Esophagus squamous epithelium (tissue), 5 donors: ENCODE measurements at regions not wholly inside any gene's neighbourhood (a gene's known extent, or its start where the extent isn't known, plus 50 kb on each side); places are given as distances from the start of the nearest gene placed in this dataset.

Source experiments
- DNase-seq: peaks from one replicate; lab custom pipeline; 2025; lab: John Stamatoyannopoulos, UW
- H3K27ac ChIP-seq, 4 donors: fragments of 200-600 bp; sonication (generic); one replicate each; pipeline ENCODE4 v1.5.1; 2016 to 2019; ENCODE audit warnings: mild to moderate bottlenecking in 1 of 4
- H3K27me3 ChIP-seq, 4 donors: fragments of 200-600 bp; sonication (generic); 1 replicate in 3 of 4; 2 replicates in 1 of 4; pipeline versions ENCODE4 v1.5.1 to v1.6.0; 2017 to 2021; ENCODE audit warnings: antibody characterized with exemption in 1 of 4
- H3K36me3 ChIP-seq, 3 donors: fragments of 200-600 bp; sonication (generic); one replicate each; pipeline ENCODE4 v1.5.1; 2016 to 2019
- H3K4me1 ChIP-seq, 3 donors: fragments of 200-600 bp; sonication (generic); one replicate each; pipeline ENCODE4 v1.5.1; 2017 to 2019
- H3K4me3 ChIP-seq, 4 donors: fragments of 200-600 bp; sonication (generic); 1 replicate in 3 of 4; 2 replicates in 1 of 4; pipeline ENCODE4 v1.5.1; 2016 to 2019; ENCODE audit warnings: mild to moderate bottlenecking in 2 of 4, moderate library complexity in 1 of 4
- H3K9me3 ChIP-seq, 3 donors: fragments of 200-600 bp; sonication (generic); one replicate each; pipeline ENCODE4 v1.5.1; 2016 to 2019
- CTCF ChIP-seq, 6 experiments: fragments of 450-650 bp in 4 of 6; fragments of 200-600 bp in 2 of 6; sonication (generic) in 2 of 6; IDR thresholded peaks; one replicate each; pipeline ENCODE4 v1.5.1; 2016 to 2019; ENCODE audit warnings: antibody characterized with exemption in 6 of 6, mild to moderate bottlenecking in 4 of 6, moderate library complexity in 4 of 6
- POLR2A ChIP-seq, 4 donors: fragments of 450-650 bp; IDR thresholded peaks; one replicate each; pipeline ENCODE4 v1.6.1; 2017; ENCODE audit warnings: antibody characterized with exemption in 4 of 4, mild to moderate bottlenecking in 4 of 4, moderate library complexity in 3 of 4
- WGBS, 2 donors: methylation state at CpG; one replicate each; pipeline ENCODE4 v1.1.5; 2018; 5-methylcytosine and 5-hydroxymethylcytosine counted together
- intact Hi-C: fragments of 100-400 bp; cut with DNase I; formaldehyde crosslinking; loops from one replicate; pipeline ENCODE4 v1.15.0; 2022
- donor health status: DM: yes; HTN: yes; CAD: no.

GRCh38 chr1:221911714-221912113, 169.8 kb upstream of the DUSP10 start:
- DNase-seq: no peak
- intact Hi-C loops: no loop called here
- no peak for TF ChIP-seq POLR2A (IDR thresholded peaks at IDR 0.05)
- TF ChIP-seq CTCF (IDR thresholded peaks at IDR 0.05): no peak

GRCh38 chr1:221910222-221910621, 168.3 kb upstream of the DUSP10 start:
- Histone ChIP-seq H3K27ac (no peak overlapping the region), H3K9me3 (no peaks in the 10 kb centered on the region), H3K36me3 (no peaks in the 10 kb centered on the region), H3K4me3 (no peak overlapping the region), H3K27me3 (no peaks in the 10 kb centered on the region), H3K4me1 (no peaks in the 10 kb centered on the region)
- DNase-seq: no peak
- intact Hi-C loops: no loop called here
- TF ChIP-seq CTCF (IDR thresholded peaks at IDR 0.05): no peak
- no peak for TF ChIP-seq POLR2A (IDR thresholded peaks at IDR 0.05)
- WGBS, 2 donors: 83 to 97% methylated on average over 4 of the region's 4 CpGs

More at GRCh38 chr1:221911714-221912113, 169.8 kb upstream of the DUSP10 start:
- Histone ChIP-seq H3K9me3 (no peaks in the 10 kb centered on the region), H3K27me3 (no peaks in the 10 kb centered on the region), H3K4me3 (no peak overlapping the region), H3K27ac (no peak overlapping the region), H3K36me3 (no peaks in the 10 kb centered on the region), H3K4me1 (no peaks in the 10 kb centered on the region)
- 58 to 61% methylated on average over 1 of the region's 1 CpG for WGBS, 2 donors

- no peak for TF ChIP-seq POLR2A (IDR thresholded peaks at IDR 0.05)
- intact Hi-C loops: no loop called here
- H3K27ac ChIP-seq: no peak overlapping the region
- no peak for DNase-seq
- H3K9me3 ChIP-seq: no peaks in the 10 kb centered on the region
- WGBS, 2 donors: 86 to 90% methylated on average over 4 of the region's 4 CpGs
- no peaks in the 10 kb centered on the region for H3K27me3 ChIP-seq
- H3K36me3 ChIP-seq: no peaks in the 10 kb centered on the region
- H3K4me1 ChIP-seq: no peaks in the 10 kb centered on the region
- H3K4me3 ChIP-seq: no peak overlapping the region
These were observed 166.7 kb upstream of the DUSP10 start for GRCh38 chr1:221908573-221908972.

- intact Hi-C loops: no loop called here
- Histone ChIP-seq H3K4me3 (no peak overlapping the region), H3K9me3 (no peaks in the 10 kb centered on the region), H3K36me3 (no peaks in the 10 kb centered on the region), H3K27me3 (no peaks in the 10 kb centered on the region), H3K27ac (no peak overlapping the region), H3K4me1 (no peaks in the 10 kb centered on the region)
- no peak for DNase-seq
- no peak for TF ChIP-seq CTCF (IDR thresholded peaks at IDR 0.05)
- no peak for TF ChIP-seq POLR2A (IDR thresholded peaks at IDR 0.05)
- WGBS, 2 donors: 68 to 81% methylated on average over 8 of the region's 8 CpGs
These were observed 165.5 kb upstream of the DUSP10 start for GRCh38 chr1:221907166-221907932.

GRCh38 chr1:221905802-221906201, 163.9 kb upstream of the DUSP10 start:
- intact Hi-C loops: no loop called here
- H3K9me3 ChIP-seq: no peaks in the 10 kb centered on the region
- WGBS, 2 donors: 43 to 89% methylated on average over 2 of the region's 2 CpGs
- no peak for DNase-seq
- H3K27me3 ChIP-seq: no peaks in the 10 kb centered on the region
- no peaks in the 10 kb centered on the region for H3K36me3 ChIP-seq
- no peak overlapping the region for H3K27ac ChIP-seq
- no peak for TF ChIP-seq POLR2A (IDR thresholded peaks at IDR 0.05)
- TF ChIP-seq CTCF (IDR thresholded peaks at IDR 0.05): no peak
- no peaks in the 10 kb centered on the region for H3K4me1 ChIP-seq
- H3K4me3 ChIP-seq: no peak overlapping the region
